Mesothelial cell of epicardium (in vitro differentiated cells): ENCODE measurements at regions not wholly inside any gene's neighbourhood (a gene's known extent, or its start where the extent isn't known, plus 50 kb on each side); places are given as distances from the start of the nearest gene placed in this dataset.

Source experiments
- DNase-seq, 2 experiments: peaks; one replicate each; pipeline ENCODE4 v3.0.0; 2021; ENCODE audit warnings: low spot score in 2 of 2; ENCODE audit not compliant: unreplicated experiment in 2 of 2
- H3K27ac Mint-ChIP-seq: 2 replicates; pipeline ENCODE4 v1.8.0; 2021; ENCODE audit warnings: mixed read lengths
- H3K27me3 Mint-ChIP-seq: 2 replicates; pipeline ENCODE4 v1.8.0; 2021; ENCODE audit warnings: low read depth, mixed read lengths
- H3K36me3 Mint-ChIP-seq: 2 replicates; pipeline ENCODE4 v1.8.0; 2021; ENCODE audit warnings: mixed read lengths
- H3K4me1 Mint-ChIP-seq: 2 replicates; pipeline ENCODE4 v1.8.0; 2021; ENCODE audit warnings: mixed read lengths
- H3K4me3 Mint-ChIP-seq: 2 replicates; pipeline ENCODE4 v1.8.0; 2021; ENCODE audit warnings: mild to moderate bottlenecking, moderate library complexity, mixed read lengths
- H3K9me3 Mint-ChIP-seq: 2 replicates; pipeline ENCODE4 v1.8.0; 2021; ENCODE audit warnings: mixed read lengths
- CTCF ChIP-seq: fragments of 200-600 bp; sonication (generic); IDR thresholded peaks from one replicate; pipeline ENCODE4 v1.5.0; 2021; ENCODE audit warnings: antibody characterized with exemption; ENCODE audit not compliant: unreplicated experiment

DNA sequence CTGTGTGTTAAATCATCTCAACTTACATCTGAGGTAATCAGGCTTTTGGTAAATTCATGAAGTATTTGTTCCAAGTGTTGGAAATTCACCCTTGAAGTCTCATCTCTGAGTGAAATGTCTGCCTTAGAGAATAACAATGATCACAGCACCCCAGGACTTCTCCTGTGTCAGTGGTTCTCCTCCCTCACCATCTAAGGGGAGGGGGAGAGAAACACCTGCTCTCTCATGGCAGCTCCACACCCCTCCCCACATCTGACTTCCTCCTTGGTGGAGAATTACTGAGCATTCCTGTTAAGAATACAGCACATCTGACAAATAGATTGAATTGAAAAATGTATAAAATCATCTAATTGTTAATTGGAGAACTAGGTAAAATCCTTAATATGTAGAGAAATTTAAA lies 532.1 kb downstream of the RNF144A start:
- no peaks in the 10 kb centered on the region for H3K9me3 Mint-ChIP-seq
- H3K4me3 Mint-ChIP-seq = no peak overlapping the region
- no peaks in the 10 kb centered on the region for H3K36me3 Mint-ChIP-seq
- no peaks in the 10 kb centered on the region for H3K27me3 Mint-ChIP-seq
- DNase-seq = no peak
- H3K4me1 Mint-ChIP-seq = no peaks in the 10 kb centered on the region
- no peak for TF ChIP-seq CTCF
- H3K27ac Mint-ChIP-seq = no peak overlapping the region

DNA sequence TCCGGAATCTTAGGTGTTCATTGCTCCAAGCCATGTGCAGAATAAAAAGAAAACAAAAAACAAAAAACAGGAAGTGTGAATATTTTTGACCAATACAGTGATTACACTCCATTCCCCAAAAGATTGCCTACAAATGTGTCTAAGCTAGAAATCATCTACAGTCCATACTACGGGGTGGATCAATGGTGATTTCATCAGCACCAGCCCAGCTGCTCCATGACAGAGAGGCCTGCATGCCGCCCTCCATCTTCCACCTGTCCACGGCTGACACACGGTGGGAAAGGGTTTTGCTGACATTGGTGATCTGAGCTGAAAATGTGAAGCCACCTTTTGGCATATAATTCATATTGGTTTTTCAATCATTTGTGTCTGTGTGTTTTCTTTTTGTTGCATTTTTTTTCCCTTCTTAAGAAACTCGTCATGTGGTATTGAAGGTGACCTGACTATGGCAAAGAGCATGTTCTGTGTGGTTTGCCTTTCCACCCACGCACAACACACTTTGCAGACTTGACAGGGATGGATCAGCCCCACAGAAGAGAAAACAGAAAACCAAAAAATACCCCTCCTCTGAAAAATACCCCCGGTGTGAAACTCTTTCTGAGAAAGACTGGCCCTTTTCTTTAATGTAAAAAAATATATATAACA lies 533.1 kb downstream of the RNF144A start:
- H3K36me3 Mint-ChIP-seq = no peaks in the 10 kb centered on the region
- no peak for DNase-seq
- H3K4me1 Mint-ChIP-seq = no peaks in the 10 kb centered on the region
- H3K27ac Mint-ChIP-seq = no peak overlapping the region
- no peak overlapping the region for H3K4me3 Mint-ChIP-seq
- TF ChIP-seq CTCF = no peak
- no peaks in the 10 kb centered on the region for H3K9me3 Mint-ChIP-seq
- no peaks in the 10 kb centered on the region for H3K27me3 Mint-ChIP-seq

DNA sequence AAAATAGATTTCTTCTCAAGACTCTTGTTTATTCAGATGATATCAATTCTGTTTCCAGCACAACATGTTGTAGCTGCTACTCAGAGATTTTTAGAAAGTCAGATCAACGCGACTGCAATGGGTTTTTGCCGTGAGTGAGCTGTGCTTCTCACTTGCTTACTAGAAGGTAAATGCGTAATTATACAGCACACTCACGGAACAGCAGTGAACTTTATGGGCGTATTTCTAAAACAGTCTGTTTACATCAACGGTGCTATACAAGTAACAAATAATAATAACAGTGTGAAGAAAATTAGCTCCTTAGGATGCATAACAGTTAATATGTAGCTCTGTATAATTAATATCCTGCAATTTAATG lies 533.6 kb downstream of the RNF144A start:
- no peak for TF ChIP-seq CTCF
- Mint-ChIP-seq H3K4me3 (no peak overlapping the region), H3K9me3 (no peaks in the 10 kb centered on the region), H3K27me3 (no peaks in the 10 kb centered on the region), H3K27ac (no peak overlapping the region), H3K36me3 (no peaks in the 10 kb centered on the region), H3K4me1 (no peaks in the 10 kb centered on the region)
- DNase-seq = no peak

- no peaks in the 10 kb centered on the region for H3K27me3 Mint-ChIP-seq
- H3K9me3 Mint-ChIP-seq = no peaks in the 10 kb centered on the region
- H3K27ac Mint-ChIP-seq = no peak overlapping the region
- H3K36me3 Mint-ChIP-seq = no peaks in the 10 kb centered on the region
- H3K4me1 Mint-ChIP-seq = peaks cover 7% of the 10 kb centered on the region
- H3K4me3 Mint-ChIP-seq = no peak overlapping the region
- DNase-seq = no peak
- no peak for TF ChIP-seq CTCF
These were observed 535.1 kb downstream of the RNF144A start for GRCh38 chr2:7452110-7452876.

- Mint-ChIP-seq H3K4me1 (peaks cover 13% of the 10 kb centered on the region), H3K9me3 (no peaks in the 10 kb centered on the region), H3K27me3 (no peaks in the 10 kb centered on the region), H3K27ac (no peak overlapping the region), H3K36me3 (no peaks in the 10 kb centered on the region), H3K4me3 (no peak overlapping the region)
- no peak for TF ChIP-seq CTCF
- DNase-seq = no peak
These were observed 537.4 kb downstream of the RNF144A start for GRCh38 chr2:7454592-7454991.
